MV-4-11 (cell line): ENCODE measurements at regions not wholly inside any gene's neighbourhood (a gene's known extent, or its start where the extent isn't known, plus 50 kb on each side); places are given as distances from the start of the nearest gene placed in this dataset.

ENCODE experiments used
- DNase-seq: peaks from one replicate; lab custom pipeline; 2025; lab: John Stamatoyannopoulos, UW

DNA sequence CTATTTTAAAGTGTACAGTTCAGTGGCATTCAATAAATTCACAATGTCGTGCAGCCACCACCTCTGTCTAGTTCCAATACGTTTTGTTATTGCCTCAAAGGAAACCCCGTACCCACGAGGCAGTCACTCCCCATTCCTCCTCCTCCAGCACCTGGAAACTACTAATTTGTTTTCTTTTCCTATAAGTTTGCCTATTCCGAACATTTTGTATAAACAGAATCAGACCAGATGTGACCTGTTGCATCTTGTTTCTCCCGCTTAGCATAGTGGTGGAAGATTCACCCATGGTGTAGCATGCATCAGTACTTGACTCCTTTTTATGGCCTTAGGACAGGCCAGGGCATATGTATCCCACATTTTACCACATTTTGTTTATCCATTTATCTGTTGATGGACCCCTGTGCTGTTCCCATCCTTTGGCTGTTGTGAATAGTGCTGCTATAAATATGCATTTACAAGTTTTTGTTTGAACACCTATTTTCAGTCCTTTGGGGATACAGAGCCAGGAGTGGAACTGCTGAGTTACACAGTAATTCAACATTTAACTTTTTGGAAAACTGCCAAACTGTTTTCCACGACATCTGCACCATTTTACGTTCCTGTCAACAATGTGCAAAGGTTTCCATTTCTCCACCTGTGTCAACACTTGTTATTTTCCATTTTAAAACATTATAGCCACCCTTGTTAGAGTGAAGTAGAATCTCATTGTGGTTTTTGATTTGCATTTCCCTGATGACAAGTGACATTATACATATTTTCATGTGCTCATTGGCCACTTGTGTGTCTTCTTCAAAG is 57.8 kb upstream of the STX18 start:
- DNase-seq = no peak

DNA sequence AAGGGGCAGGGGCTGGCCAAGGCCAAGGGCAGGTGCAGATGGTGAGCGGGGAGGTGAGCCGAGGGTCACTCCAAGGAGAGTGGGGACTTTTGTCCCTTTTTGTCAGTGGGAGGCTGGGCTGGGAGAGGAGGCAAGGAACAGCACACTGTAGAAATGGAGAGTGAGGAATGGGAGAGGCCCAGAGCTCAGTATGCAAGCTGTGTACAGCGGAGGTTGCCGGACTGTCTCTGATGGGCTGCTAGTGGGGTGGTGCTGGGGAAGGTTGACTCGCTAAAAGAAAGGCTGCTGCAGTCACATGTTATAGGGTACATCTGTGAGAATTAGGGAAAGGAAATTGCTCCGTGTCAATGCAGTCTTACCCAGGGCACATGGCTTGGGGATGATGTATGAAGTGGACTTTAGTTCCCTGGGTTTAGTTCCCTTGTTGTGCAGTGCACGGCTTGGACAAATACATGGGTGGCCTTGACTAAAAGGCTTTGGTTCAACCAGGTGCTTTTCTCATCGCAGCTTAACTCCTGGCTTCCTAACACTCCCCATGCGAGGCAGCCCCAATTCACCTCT is 57.1 kb upstream of the STX18 start:
- no peak for DNase-seq

DNA sequence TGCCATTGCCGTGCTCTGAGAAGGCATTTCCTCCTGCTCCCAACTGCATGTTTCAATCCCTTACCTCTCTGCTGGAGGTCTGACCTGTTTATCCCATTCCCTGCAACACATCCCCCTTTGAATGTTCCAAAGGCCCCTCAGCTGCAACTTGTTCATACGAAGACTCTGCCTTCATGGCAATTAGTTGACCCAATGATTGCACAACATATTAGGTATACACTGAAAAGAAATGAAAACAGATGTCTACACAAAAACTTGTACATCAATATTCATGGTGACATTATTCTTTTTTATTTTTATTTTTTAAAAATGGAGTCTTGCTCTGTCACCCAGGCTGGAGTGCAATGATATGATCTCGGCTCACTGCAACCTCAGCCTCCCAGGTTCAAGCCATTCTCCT is 54.9 kb upstream of the STX18 start:
- DNase-seq = no peak

DNA sequence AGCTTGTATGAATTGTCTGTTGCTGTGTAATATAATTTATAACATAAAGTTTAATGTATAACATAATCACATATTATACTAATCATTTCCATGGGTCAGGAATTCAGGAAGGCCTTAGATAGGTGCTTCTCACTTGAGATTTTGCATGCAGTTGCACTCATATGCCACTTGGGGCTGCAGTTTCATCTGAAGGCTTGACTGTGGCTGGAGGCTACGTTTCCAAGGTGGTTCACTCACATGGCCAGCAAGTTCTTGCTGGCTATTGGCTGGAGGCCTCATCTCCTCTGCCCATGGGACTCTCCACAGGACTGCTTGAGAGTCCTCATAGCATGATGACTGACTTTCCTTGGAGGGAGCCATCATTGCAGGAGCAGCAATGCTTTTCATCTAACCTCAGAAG is 53.4 kb upstream of the STX18 start:
- DNase-seq = no peak

DNA sequence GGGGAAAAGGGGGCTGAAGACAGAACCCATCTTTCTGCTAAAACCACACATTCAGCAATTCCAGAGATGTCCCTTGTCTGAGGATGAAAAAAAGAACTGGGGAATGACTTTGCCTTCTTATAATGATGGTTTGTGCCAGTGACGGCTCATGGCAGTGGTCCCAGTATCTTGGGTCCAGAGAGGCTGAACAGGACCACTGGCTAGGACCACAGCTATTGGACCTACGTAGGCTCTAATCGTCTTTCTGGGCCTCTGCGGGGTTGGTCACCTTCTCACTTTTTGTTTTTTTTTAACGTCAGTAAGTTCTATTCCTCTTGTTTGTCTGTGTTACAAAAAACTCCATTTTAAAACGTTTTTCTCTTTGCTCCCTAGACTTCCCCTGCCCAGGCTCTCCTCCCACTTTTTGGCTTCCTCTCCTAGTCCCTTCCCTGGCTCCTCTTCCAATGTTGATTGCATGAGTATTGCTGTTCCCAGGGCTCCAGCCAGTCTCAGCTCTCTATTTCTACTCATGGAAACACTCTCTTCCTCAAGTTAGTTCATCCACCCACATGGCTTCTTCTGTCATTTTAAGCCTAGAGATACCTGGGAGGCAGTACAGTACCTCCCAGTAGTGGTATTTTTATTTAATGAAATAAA is 52.6 kb upstream of the STX18 start:
- DNase-seq = no peak

DNA sequence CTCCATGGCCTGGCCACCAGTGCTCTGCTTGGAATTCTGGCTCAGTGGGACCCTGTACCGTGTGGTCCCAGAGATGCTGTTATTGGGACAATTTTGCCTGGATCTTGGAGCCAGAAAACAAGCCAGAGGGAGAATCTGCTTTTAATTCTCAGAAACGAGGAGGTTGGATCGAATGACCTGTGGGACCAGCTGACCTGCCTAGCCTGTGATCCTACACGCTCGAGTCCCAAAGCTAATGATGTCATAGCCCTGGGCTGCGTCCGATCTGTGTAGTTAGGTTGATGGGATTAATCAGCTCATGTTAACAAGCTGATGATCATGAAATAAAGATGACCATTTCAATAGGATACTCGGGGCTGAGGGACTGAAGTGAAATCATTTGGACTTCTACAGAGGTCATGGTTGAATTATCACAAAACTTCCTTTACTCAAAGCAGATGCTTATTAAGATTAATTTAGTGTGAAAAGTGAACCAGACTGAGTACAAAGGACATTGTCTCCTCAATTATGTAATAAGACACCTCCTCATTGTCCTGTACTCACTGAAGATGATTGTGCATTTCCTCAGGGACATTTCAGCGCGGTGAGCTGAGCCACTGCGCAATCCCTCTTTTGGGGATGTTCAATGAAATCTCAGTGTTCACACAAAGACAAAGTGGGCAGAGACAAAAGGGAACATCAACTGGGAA is 51.9 kb upstream of the STX18 start:
- DNase-seq = no peak

DNA sequence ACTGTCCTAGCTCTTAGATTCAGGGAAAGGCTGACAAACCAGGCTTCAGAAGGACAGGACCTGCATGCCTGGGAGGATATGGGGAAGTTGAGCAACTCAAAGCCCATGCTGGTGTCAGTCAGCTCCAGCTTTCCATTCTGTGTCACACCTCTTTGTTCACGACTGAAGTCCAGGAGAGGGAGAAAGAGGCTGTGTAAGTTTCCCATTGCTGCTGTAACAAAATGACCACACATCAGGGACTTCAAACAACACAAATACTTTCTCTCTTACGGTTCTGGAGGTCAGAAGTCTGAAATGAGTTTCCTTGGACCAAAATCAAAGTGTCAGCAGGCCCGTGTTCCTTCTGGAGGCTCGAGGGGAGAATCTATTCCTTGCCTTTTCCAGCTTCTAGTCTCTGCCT is 50.6 kb upstream of the STX18 start:
- no peak for DNase-seq
